ENCODE measurements at regions not wholly inside any gene's neighbourhood (a gene's known extent, or its start where the extent isn't known, plus 50 kb on each side); places are given as distances from the start of the nearest gene placed in this dataset.
"Not testable (repeated sequence)": the region's sequence is repeated elsewhere in the genome, so short reads cannot be mapped to it uniquely, and the experiment has no call there.

- not testable (repeated sequence) for DNase-seq (ENCODE audit: low spot score)
Observed at GRCh38 chr2:193352665-193353242, 1158.0 kb upstream of the TMEFF2 start.

GRCh38 chr2:193350509-193350908, 1155.8 kb upstream of the TMEFF2 start:
- peak; percentile 10 for DNase-seq (ENCODE audit: low spot score)

- DNase-seq (ENCODE audit: low spot score), result no peak
Observed at GRCh38 chr2:193349642-193350041, 1154.9 kb upstream of the TMEFF2 start.

GRCh38 chr2:193348055-193348454, 1153.3 kb upstream of the TMEFF2 start:
- no peak for DNase-seq (ENCODE audit: low spot score)

GRCh38 chr2:193336781-193337180, 1142.0 kb upstream of the TMEFF2 start:
- DNase-seq (ENCODE audit: low spot score), result no peak

GRCh38 chr2:193334401-193334800, 1139.7 kb upstream of the TMEFF2 start:
- no peak for DNase-seq (ENCODE audit: low spot score)

GRCh38 chr2:193333539-193333938, 1138.8 kb upstream of the TMEFF2 start:
- DNase-seq (ENCODE audit: low spot score), result no peak

GRCh38 chr2:193332941-193333340, 1138.2 kb upstream of the TMEFF2 start:
- no peak for DNase-seq (ENCODE audit: low spot score)

GRCh38 chr2:193331676-193332075, 1136.9 kb upstream of the TMEFF2 start:
- no peak for DNase-seq (ENCODE audit: low spot score)

- no peak for DNase-seq (ENCODE audit: low spot score)
Observed at GRCh38 chr2:193326296-193326695, 1131.6 kb upstream of the TMEFF2 start.

GRCh38 chr2:193315428-193316091, 1120.8 kb upstream of the TMEFF2 start:
- no peak for DNase-seq (ENCODE audit: low spot score)

GRCh38 chr2:193303464-193303863, 1108.7 kb upstream of the TMEFF2 start:
- no peak for DNase-seq (ENCODE audit: low spot score)

- no peak for DNase-seq (ENCODE audit: low spot score)
Observed at GRCh38 chr2:193294371-193294770, 1099.6 kb upstream of the TMEFF2 start.

GRCh38 chr2:193279361-193279760, 1084.6 kb upstream of the TMEFF2 start:
- no peak for DNase-seq (ENCODE audit: low spot score)

GRCh38 chr2:193276988-193277387, 1082.3 kb upstream of the TMEFF2 start:
- DNase-seq (ENCODE audit: low spot score), result no peak

- no peak for DNase-seq (ENCODE audit: low spot score)
Observed at GRCh38 chr2:193276560-193276959, 1081.8 kb upstream of the TMEFF2 start.

- DNase-seq (ENCODE audit: low spot score), result no peak
Observed at GRCh38 chr2:193276069-193276468, 1081.3 kb upstream of the TMEFF2 start.

GRCh38 chr2:193272011-193272410, 1077.3 kb upstream of the TMEFF2 start:
- no peak for DNase-seq (ENCODE audit: low spot score)

GRCh38 chr2:193270816-193271215, 1076.1 kb upstream of the TMEFF2 start:
- DNase-seq (ENCODE audit: low spot score), result no peak

GRCh38 chr2:193267496-193268002, 1072.8 kb upstream of the TMEFF2 start:
- no peak for DNase-seq (ENCODE audit: low spot score)

- no peak for DNase-seq (ENCODE audit: low spot score)
Observed at GRCh38 chr2:193253014-193253530, 1058.3 kb upstream of the TMEFF2 start.

- DNase-seq (ENCODE audit: low spot score), result peak; percentile 43
Observed at GRCh38 chr2:193251909-193252308, 1057.2 kb upstream of the TMEFF2 start.

GRCh38 chr2:193250389-193250788, 1055.7 kb upstream of the TMEFF2 start:
- no peak for DNase-seq (ENCODE audit: low spot score)

Data from umbilical cord (tissue), 1 donor.